HG02763 (cell line): ENCODE measurements at regions not wholly inside any gene's neighbourhood (a gene's known extent, or its start where the extent isn't known, plus 50 kb on each side); places are given as distances from the start of the nearest gene placed in this dataset.

Source experiments
- ATAC-seq: cut with Tn5 transposase; IDR thresholded peaks from one replicate; pipeline ENCODE4 v1.9.1; 2021; ENCODE audit warnings: mild to moderate bottlenecking, moderate library complexity; ENCODE audit not compliant: unreplicated experiment

DNA sequence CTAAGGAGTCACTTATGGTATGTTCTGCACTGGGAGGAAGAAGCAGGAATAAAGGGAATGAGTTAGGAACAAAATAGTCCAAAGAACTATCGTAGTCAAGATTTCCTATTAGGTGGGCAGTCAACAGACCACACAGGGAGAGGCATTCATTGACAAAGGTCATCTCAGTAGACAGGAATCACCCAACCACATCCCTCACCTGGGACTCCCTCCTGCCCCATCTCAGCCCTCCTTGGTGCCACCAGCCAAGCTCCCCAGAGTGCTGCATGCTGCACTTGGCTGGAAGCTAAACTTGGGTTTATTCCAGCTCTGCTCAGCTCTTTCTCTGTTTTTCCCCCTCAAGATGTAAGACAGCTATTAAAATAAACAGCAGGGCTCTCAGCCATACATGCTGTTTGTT is 72.3 kb upstream of the CTNNB1 start:
- no peak for ATAC-seq

DNA sequence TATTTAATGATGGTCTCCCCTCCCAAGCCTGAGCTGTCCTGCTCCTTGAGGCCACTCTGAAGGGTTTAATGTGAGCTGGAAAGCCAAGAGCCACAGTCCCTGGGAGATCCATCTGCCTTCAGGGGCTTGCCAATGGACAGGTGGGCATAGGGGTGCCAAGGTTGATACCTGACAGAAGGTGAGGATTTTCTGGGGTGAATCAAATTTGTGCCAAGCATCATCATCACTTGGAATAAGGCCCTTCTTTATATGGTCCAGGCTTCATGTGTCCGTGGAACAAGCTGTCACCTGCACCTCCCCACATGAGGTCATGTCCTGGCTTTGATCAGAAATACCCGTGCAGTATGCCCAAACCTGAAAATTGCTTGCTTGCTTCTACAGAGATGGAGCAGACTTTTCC is 71.9 kb upstream of the CTNNB1 start:
- no peak for ATAC-seq

DNA sequence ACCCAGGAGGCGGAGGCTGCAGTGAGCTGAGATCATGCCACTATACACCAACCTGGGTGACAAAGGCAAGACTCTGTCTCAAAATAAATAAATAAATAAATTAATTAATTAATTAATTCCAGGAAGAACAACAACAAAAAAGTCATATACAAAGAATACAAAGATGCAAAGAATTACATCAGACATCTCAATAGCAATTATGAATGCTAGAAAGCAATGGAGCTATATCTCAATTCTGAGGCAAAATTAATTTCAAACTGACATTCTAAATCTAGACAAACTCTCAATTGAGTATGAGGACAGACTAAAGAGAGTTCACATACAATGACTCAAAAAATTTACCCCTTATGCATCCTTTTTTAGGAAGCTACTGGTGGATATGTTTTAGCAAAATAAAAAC is 69.6 kb upstream of the CTNNB1 start:
- ATAC-seq, result no peak

DNA sequence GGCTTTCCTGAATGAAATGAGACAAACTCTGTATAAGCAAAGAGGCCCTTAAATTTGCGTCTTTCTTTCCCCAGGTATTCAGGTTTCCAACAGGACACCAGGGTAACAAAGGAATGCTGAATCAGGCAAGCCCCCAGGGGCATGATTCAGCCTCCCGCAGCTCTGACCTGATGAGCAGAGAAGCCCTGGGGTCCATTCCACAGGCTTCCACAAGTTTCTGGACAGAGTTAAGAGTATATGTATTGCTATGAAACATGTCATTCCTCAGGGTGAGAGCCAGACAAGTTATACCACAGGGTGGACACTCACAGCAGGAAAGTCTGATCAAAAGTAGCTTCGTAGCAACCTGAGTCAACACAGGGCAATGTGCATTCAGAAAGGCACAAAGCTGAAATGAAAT is 68.1 kb upstream of the CTNNB1 start:
- no peak for ATAC-seq

DNA sequence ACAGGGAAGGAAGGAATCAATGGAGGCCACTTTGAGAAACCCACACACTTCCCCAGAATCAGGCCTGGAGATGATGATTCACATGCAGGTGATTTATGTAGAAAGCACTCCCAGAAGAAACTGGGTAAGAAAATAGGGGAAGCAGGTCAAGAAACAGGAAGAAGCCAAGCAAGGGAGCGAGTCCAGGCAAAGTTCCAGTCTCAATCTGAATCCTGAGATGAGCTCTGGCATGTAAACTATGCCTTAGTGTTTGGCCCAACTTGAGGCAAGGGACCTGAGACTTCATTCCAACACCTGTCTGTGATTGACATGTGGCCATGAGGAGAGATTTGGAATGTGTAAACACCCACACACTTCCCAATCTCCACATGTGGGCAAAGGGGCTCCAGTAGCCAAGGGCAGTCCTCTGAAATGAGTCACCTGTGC is 61.6 kb upstream of the CTNNB1 start:
- ATAC-seq, result no peak

DNA sequence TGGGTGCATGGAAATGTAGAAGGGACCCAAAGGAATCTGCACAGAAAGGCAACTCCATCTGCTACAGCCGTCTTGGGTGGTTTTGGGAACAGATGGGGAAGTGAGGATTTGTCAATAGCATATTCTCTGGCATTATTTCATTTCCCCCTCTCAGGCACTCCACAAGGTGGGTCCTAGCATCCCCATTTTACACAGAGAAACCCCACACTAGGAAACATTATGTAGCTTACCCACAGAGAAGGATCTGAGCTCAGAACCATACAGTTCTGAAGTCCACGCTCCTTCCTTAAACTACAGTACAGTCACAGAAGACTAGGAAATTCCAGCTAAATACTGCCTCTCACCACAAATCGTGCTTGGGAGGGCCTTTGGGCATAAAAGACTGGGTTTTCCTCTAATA is 61.2 kb upstream of the CTNNB1 start:
- no peak for ATAC-seq

DNA sequence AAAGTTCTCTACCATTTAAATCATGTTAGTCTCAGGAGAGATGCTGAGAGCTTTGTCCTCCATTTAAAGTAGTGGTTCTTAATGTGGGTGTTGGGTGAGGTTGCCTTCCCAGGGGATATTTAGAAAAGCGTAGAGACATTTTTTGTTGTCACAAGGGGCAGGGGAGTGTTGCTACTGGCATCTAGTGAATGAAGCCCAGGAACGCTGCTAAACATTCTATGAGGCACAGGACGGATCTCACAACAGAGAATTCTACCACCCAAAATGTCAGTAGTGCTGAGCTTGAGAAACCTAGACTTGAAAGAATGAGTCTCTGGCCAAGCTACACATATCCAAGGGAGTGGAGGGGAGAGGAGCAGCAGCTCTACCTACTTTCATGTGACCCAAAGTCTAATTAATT is 60.7 kb upstream of the CTNNB1 start:
- ATAC-seq, result no peak

DNA sequence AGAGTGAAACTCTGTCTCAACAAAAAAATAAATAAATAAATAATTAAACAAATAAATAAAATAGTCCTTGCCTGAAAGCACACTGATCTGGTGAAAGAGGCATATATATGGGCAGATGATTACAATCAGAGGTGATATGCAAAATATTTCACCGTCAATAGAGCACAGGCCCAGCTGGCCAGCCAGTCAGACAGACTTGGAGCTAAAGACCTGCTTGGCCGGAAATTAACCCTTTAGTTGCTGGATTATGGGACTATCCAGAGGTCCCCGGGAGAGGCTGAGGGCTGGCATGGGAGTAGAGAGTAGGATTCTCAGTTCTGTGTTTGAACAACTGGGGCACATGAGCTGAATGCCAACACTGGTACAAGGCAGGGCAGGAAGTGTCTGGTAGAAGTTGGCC is 59.1 kb upstream of the CTNNB1 start:
- no peak for ATAC-seq

DNA sequence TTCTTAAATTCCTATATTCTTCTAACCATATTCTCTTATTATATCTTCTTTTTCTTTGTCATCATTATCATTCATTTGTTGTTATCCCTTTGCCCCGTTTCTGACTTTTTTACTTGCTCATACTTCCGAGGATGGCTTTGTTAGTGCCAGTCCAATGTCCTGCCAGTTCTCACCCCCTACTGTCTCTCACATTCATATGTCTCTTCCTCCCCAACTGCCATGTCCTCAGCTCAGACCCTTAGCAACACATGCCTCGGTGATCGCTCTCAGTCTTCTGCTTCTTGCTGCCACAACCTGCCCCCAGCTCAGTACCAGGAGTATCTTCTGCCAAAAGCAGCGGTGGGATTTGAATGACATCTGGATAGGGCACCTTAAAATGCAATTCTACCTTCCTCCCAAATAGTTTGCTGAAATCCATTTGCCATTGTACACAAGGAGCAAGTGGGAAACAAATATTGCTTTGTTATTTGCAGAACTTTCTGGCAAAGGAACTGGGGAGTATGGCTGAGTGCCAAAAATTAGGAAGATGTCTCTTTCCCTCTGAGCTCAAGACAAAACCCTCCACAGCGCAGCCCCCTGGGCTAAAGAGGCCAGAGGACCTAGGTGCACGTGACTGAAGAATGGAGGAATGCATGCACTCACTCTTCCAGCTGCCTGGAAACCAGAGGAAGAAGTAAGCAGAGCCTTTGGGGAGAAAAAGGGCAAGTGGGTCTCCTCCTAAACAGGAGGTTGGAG is 57.7 kb upstream of the CTNNB1 start:
- ATAC-seq, result no peak

DNA sequence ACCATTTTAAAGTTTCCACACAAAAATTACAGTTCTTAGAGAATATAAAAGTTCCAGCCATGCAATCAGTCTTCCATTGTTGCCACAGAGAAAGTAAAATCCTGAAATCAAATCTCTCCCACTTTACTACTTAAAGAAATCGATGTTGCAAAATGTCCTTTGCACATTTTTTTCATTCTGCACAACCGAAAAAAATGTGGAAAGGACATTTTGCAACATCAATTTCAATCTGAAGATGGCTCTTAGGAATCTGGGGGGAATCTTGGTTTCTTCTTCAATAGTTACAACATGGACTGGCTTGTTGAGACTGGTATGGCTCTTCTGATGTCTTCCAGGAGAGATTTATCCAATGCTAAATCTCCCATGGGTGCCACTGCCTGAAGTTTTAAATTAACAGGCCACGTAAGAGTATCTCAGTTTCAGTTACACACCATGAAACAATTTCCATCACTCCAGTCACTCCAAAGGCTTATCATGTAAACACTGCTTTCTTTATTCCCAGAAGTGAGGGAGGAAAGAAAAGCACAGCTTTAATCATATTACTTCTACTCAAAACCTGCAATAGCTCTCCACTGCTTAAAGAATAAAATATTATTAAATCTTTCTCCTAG is 55.8 kb upstream of the CTNNB1 start:
- ATAC-seq, result no peak

DNA sequence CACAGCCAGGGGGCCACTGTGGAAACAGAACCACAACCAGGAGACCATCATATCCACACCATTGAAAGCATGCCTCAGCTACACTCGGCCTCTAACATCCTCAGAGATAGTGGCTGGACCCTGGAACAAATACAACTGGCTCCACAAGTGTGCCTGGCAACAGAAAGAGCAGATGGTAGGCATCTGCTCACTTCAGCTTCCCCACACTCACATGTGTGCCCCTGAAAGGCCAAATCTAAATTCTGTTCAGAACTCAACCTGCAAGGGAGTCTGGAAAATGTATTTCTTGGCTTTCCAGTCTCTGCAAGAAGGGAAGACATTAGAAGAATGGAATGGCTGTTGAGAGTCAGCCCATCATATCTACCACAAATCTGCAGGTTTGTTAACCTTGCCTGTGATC is 54.7 kb upstream of the CTNNB1 start:
- no peak for ATAC-seq

DNA sequence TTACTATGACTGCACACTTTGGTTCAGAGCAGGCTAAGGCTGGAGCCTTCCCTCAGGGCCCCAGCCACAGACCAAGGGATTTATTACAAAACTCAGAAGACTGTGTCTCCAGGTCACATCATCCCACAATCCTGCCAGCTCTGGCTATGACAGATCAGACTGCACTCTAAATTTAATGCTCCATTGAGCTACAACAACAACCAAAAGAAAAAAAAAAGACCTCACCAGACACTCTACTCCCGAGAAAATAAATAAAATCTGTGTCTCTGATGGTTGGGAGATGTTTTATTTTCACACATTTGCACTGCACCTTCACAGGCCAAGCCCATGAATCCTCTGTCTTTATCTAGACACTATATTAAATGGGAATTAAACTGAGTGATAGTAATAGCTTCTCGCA is 50.8 kb upstream of the CTNNB1 start:
- ATAC-seq, result no peak

DNA sequence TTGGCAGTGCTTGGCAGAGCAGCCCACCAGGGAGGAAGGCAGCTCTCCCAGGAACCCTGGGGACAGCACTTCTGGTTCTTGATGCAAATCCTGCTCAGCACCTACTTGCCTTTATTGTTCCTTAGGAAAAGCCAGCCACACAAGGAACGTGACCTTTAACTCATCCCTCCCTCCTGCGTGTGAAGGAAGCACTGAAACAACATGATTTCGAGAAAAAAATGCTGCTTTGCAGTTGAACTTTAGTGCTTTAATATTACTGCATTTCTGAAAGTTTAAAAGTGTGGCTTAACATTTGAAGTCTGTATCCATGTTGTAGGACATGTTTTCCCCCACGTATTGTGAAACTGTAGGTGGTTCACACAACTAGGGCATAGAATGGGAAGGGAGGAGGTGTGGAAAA is 50.4 kb upstream of the CTNNB1 start:
- ATAC-seq, result no peak
